ENCODE measurements at regions not wholly inside any gene's neighbourhood (a gene's known extent, or its start where the extent isn't known, plus 50 kb on each side); places are given as distances from the start of the nearest gene placed in this dataset.

- Histone ChIP-seq H3K4me3 (no peak overlapping the region), H3K27me3 (no peaks in the 10 kb centered on the region), H3K36me3 (no peaks in the 10 kb centered on the region), H3K9me3 (no peaks in the 10 kb centered on the region), H3K27ac (no peak overlapping the region), H3K4me1 (peaks cover 8% of the 10 kb centered on the region)
- TF ChIP-seq POLR2AphosphoS5 (IDR thresholded peaks at IDR 0.05) (no peak), POLR2A (IDR thresholded peaks at IDR 0.05) (no peak), EP300 (IDR thresholded peaks at IDR 0.05) (no peak)
- TF ChIP-seq, protein P1, sequence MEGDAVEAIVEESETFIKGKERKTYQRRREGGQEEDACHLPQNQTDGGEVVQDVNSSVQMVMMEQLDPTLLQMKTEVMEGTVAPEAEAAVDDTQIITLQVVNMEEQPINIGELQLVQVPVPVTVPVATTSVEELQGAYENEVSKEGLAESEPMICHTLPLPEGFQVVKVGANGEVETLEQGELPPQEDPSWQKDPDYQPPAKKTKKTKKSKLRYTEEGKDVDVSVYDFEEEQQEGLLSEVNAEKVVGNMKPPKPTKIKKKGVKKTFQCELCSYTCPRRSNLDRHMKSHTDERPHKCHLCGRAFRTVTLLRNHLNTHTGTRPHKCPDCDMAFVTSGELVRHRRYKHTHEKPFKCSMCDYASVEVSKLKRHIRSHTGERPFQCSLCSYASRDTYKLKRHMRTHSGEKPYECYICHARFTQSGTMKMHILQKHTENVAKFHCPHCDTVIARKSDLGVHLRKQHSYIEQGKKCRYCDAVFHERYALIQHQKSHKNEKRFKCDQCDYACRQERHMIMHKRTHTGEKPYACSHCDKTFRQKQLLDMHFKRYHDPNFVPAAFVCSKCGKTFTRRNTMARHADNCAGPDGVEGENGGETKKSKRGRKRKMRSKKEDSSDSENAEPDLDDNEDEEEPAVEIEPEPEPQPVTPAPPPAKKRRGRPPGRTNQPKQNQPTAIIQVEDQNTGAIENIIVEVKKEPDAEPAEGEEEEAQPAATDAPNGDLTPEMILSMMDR (IDR thresholded peaks at IDR 0.05) = no peak
- WGBS = 86% methylated on average over 12 of the region's 12 CpGs
- no peak for DNase-seq (ENCODE audit: low spot score in 2 of 2)
Measured at GRCh38 chr4:186906722-186907121, 183.1 kb upstream of the FAT1 start.

DNA sequence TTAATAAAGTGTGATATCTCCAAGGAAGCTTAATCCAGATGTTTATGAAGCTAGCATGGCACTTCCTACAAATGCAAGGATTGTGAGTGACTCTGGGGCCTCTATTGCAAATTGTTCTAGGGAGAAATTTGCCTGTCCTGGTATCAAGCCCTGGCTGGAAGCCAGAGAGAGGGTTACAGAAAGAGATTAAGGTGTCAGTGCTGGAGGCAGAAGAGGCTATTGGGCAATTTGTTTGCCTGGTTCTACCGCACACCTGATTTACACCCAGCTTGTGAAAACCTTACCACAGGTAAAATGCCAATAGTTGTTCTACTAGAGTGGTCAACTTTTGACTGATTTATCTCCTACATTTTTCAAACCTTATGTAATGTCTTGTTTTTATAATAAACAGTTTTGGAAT is 186.7 kb upstream of the FAT1 start:
- TF ChIP-seq, protein P1 (IDR thresholded peaks at IDR 0.05) = no peak
- no peaks in the 10 kb centered on the region for H3K9me3 ChIP-seq
- H3K36me3 ChIP-seq = no peaks in the 10 kb centered on the region
- WGBS = 60% methylated on average over 1 of the region's 1 CpG
- no peaks in the 10 kb centered on the region for H3K27me3 ChIP-seq
- DNase-seq (ENCODE audit: low spot score in 2 of 2) = no peak
- no peak overlapping the region for H3K4me3 ChIP-seq
- H3K27ac ChIP-seq = no peak overlapping the region
- no peaks in the 10 kb centered on the region for H3K4me1 ChIP-seq

DNA sequence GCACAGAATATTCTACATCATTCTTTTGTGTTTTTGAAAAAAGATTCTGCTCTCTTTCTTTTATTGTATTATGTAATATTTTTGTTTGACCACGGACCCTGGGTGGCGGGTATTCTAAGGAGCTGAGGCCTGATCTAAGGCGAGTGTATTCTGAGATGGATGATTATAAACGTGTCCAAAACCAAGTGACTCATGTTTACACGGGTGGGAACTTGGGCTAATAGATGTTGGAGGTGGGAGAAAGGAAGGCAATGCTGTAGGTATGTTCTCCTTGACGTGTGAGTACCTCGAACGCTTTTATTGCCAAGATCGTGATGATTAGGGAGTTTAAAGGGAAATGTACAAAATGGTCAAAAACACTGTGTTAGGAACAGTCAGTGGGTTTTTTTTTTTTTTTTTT is 188.9 kb upstream of the FAT1 start:
- DNase-seq (ENCODE audit: low spot score in 2 of 2) = no peak

GRCh38 chr4:186915816-186916215 is 192.2 kb upstream of the FAT1 start:
- Histone ChIP-seq H3K27ac (no peak overlapping the region), H3K27me3 (no peaks in the 10 kb centered on the region), H3K4me3 (no peak overlapping the region), H3K4me1 (no peaks in the 10 kb centered on the region), H3K36me3 (no peaks in the 10 kb centered on the region), H3K9me3 (no peaks in the 10 kb centered on the region)
- WGBS = 64% methylated on average over 4 of the region's 4 CpGs
- TF ChIP-seq POLR2A (IDR thresholded peaks at IDR 0.05) (no peak), EP300 (IDR thresholded peaks at IDR 0.05) (no peak), POLR2AphosphoS5 (IDR thresholded peaks at IDR 0.05) (no peak)
- TF ChIP-seq, protein P1 (IDR thresholded peaks at IDR 0.05) = no peak
- no peak for DNase-seq (ENCODE audit: low spot score in 2 of 2)

More for the DNA sequence above, 188.9 kb upstream of the FAT1 start:
- H3K9me3 ChIP-seq = no peaks in the 10 kb centered on the region
- WGBS = 64% methylated on average over 9 of the region's 9 CpGs
- H3K36me3 ChIP-seq = no peaks in the 10 kb centered on the region
- H3K4me3 ChIP-seq = no peak overlapping the region
- H3K4me1 ChIP-seq = no peaks in the 10 kb centered on the region
- TF ChIP-seq EP300 (IDR thresholded peaks at IDR 0.05) = no peak
- TF ChIP-seq, protein P1 (IDR thresholded peaks at IDR 0.05) = no peak
- TF ChIP-seq POLR2AphosphoS5 (IDR thresholded peaks at IDR 0.05) = no peak
- no peak for TF ChIP-seq POLR2A (IDR thresholded peaks at IDR 0.05)
- H3K27ac ChIP-seq = no peak overlapping the region
- H3K27me3 ChIP-seq = no peaks in the 10 kb centered on the region

DNA sequence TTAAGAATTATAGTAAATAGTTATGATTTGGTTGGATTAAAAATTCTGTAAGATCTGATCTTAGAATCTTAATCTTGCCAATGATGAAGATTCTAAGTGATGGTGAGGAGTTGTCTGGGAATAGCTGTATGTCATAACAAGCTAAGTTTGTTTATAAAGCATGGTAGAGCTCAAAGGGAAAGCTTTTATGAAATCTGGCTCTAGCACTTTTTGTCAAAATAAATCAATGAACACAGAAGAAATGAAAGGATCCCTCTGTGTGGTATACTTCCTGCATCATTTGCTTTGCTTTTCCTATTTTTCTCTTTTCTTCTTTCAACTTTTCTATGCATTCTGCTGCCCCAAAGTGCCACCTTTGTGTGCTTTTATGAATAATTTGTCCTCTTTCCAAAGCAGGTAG is 193.5 kb upstream of the FAT1 start:
- Histone ChIP-seq H3K9me3 (no peaks in the 10 kb centered on the region), H3K4me1 (no peaks in the 10 kb centered on the region), H3K27ac (no peak overlapping the region), H3K36me3 (no peaks in the 10 kb centered on the region), H3K27me3 (no peaks in the 10 kb centered on the region), H3K4me3 (no peak overlapping the region)
- TF ChIP-seq POLR2AphosphoS5 (IDR thresholded peaks at IDR 0.05) (no peak), POLR2A (IDR thresholded peaks at IDR 0.05) (no peak), EP300 (IDR thresholded peaks at IDR 0.05) (no peak)
- TF ChIP-seq, protein P1 (IDR thresholded peaks at IDR 0.05) = no peak
- no peak for DNase-seq (ENCODE audit: low spot score in 2 of 2)
